ENCODE measurements at regions not wholly inside any gene's neighbourhood (a gene's known extent, or its start where the extent isn't known, plus 50 kb on each side); places are given as distances from the start of the nearest gene placed in this dataset.
"Not testable (repeated sequence)": the region's sequence is repeated elsewhere in the genome, so short reads cannot be mapped to it uniquely, and the experiment has no call there.

DNA sequence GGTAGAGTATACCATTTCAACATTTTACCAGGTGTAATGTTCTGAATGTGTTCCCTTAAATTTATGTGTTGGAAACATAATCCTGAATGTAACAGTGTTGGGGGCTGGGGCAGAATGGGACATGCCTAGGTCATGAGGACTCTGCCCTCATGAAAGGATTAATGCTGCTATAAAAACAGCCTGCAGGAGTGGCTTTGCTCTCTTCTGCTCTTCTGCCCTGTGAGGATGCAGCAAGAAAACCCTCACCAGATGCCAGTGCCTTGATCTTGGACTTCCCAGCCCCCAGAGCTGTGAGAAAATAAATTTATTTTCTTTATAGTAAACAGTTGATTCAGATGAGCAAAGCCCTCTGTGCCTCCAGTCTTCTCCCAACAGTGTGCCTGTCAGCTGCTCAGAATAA is 326.0 kb upstream of the ONECUT1 start:
- FAIRE-seq: no peak

DNA sequence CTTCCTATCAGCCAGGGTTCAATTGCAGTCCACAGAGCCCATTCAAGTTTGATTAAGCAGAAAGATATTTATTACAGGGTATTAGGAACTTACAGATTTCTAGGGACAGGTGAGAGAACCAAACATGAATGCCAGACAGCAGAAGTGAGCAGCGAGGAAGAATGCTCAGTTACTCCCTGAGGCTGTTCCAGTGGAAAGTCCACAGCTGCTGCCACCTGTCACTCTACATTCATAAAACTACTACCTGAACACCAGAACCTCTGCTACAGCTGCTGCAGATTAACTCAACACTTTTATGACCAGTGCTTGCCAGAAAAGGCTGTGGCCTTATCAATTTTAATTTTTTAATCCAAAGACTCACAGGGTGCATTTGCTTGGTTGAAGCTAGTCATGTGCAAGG is 325.4 kb upstream of the ONECUT1 start:
- FAIRE-seq: no peak

DNA sequence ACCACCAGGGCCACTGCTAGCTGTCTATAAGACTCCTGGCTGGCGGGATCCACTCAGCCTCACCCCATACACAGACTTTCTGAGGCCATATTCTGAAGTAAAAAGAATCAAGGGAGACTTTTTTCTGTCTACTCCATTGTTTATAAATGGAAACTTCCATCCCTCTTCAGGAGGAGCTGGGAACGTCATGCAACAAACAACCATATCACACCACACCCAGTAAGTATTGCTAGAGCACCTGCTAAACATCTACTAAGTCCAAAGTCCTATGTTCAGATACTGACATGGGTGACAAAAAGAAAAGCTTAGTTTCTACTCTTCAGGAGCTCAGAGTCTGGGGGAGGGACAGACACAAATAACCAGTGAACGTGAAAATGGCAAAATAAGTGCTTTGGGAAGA is 324.8 kb upstream of the ONECUT1 start:
- FAIRE-seq: no peak

GRCh38 chr15:53110999-53111398 is 320.9 kb upstream of the ONECUT1 start:
- FAIRE-seq: no peak

- FAIRE-seq: no peak
These were observed 318.2 kb upstream of the ONECUT1 start for GRCh38 chr15:53108319-53108718.

- FAIRE-seq: no peak
These were observed 317.7 kb upstream of the ONECUT1 start for GRCh38 chr15:53107855-53108254.

- FAIRE-seq: no peak
These were observed 316.6 kb upstream of the ONECUT1 start for GRCh38 chr15:53106505-53107286.

GRCh38 chr15:53102483-53102882 is 312.3 kb upstream of the ONECUT1 start:
- no peak for FAIRE-seq

- no peak for FAIRE-seq
These were observed 290.3 kb upstream of the ONECUT1 start for GRCh38 chr15:53080484-53080883.

- FAIRE-seq: no peak
These were observed 284.1 kb upstream of the ONECUT1 start for GRCh38 chr15:53074221-53074620.

DNA sequence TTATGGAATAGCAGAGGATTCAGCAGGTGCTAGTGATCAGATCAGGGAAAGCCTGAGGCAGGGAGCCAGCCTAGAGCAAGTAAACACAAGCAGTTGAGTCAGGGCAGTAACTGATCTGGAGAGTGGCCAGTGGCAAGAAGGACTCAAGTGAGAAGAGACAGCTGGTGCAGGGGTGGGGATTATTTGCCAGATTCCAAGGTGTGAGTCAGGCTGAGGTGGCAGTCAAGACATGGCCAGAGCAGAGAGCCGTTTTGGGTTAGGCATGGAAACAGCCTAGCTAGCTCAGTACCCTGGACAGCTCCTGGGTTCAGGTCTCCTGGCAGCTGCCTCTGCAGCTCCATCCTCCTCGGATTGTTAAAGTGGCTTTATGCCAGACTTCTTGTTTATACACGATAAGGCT is 281.9 kb upstream of the ONECUT1 start:
- no peak for FAIRE-seq

DNA sequence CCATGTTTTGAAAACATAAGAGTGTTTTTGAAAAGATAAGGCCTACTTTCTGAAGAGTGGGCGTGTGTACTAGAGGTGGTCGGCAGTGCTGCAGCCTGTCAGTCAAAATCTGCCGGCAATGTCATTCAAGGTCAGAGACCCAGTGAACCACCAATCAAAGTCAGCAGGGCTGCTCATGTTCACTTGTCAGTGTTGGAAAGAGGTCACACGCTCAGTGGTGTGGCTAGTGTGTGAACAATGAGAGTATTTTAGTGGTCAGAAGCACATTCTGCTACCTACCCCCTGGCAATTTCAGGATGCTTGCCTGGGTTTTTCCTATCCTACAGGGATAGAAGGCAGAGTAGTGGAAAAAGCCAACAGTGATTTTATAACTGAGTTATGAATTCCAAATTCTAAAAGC is 278.5 kb upstream of the ONECUT1 start:
- no peak for FAIRE-seq

DNA sequence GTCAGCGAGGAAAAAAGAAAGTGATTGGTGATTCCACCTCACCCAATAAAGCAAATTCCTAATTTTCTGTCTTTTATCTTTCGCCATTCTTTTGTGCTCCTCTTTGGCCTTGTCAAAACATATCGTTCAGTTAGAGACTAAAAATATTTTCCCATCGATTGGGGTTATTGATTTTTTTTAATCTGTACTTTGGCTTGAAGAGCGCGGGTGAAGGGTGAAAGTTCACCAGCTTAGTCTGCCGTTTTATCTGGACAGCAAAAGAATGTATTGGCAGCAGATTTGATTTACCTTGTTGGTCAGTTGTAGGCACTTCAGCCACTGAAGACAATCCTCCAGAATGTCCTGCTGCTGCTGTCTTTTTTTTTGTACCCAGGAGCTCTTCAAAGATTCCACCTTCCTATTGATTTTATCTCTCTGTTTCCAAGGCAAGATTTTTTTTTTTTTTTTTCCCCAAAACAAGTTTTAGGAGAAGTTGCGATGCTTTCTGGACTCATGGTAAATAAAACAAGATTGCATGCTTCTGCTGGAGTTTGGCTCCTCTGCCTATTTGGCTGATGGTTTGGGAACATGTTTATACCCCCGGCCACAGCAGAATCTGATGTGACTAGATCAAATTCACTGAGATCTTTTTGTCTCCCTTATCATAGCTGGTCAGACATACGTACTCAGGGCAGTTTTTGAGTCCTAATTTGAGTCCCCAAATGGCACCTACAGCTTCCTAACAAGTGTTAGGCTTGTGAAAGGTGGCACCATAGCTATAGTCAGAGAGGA is 269.3 kb upstream of the ONECUT1 start:
- no peak for FAIRE-seq

- no peak for FAIRE-seq
These were observed 256.1 kb upstream of the ONECUT1 start for GRCh38 chr15:53046153-53046790.

DNA sequence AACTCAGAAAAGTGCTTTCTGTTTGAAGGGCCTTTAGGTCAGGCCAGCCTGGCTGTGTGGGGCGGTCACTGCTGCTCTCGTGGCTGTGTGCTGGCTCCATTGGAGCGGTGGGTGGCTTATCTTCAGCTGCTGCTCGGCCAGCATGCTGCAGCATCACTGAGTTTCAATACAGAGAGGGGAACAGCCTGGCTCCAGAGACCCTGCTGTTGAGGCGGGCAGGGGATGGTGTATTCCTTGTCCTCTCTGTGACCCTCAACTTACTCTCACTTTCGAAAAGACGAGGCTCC is 248.5 kb upstream of the ONECUT1 start:
- no peak for FAIRE-seq

- FAIRE-seq: no peak
These were observed 247.9 kb upstream of the ONECUT1 start for GRCh38 chr15:53037904-53038654.

DNA sequence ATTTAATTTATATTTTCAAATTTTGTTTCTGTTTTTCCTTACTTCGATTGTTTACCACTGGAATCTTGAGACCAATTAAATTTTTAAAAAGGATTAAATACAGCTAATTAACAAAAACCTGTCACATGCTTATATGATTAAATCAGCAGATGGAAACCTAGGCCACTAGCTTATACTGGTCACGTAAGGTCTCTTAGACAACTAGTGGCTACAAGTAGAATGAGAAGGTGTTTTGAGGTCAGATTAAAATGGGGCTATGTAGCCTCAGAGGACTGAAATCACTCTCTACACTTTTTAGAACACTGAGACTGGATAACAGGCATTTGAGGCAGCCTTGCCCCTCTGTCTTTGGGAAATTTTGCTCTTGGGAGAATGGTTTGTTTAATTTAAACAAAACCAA is 246.5 kb upstream of the ONECUT1 start:
- FAIRE-seq: no peak

DNA sequence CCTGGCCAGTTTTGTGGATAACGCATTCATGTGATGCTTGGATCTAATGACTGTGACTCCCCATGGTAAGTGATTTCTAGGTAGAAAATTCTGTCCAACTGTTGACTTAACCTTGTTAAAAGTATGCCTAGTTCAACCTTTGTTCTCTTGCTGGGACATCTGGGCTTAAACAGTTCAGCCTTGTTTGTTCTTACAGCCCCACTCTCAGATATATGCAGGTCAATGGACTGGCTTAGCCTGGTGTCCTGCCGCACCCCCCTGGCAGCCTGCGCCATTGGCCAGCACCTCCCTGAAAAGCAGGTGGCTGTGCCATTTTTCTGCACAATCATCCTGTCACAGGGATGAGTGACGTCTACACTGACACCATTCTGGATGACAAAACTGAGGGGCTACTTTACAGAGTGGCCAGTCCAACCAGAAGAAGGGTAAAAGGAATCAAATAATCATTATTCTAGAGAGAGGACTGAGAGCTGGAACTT is 244.7 kb upstream of the ONECUT1 start:
- no peak for FAIRE-seq

DNA sequence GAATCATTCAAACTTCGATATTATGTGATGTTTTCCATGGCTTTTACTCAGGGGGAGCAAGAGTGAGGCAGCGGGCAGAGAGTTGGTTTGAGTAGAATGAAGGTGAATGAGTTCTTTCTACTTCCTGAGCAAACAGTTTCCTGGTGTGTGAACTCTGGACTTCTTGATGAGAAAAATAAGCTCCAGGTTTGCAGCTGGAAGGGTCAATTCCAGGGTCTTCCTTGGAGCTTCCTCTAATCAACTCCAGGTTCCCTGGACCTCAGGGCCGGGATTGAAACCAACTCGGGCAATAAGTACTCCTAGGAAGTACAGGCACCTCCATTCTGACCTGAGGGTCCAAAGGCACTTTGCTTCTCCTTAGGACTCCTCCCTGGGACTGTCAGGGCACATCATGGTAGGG is 243.6 kb upstream of the ONECUT1 start:
- FAIRE-seq: no peak

GRCh38 chr15:53031469-53031868 is 241.3 kb upstream of the ONECUT1 start:
- FAIRE-seq: no peak

GRCh38 chr15:53022788-53023187 is 232.7 kb upstream of the ONECUT1 start:
- FAIRE-seq: no peak

DNA sequence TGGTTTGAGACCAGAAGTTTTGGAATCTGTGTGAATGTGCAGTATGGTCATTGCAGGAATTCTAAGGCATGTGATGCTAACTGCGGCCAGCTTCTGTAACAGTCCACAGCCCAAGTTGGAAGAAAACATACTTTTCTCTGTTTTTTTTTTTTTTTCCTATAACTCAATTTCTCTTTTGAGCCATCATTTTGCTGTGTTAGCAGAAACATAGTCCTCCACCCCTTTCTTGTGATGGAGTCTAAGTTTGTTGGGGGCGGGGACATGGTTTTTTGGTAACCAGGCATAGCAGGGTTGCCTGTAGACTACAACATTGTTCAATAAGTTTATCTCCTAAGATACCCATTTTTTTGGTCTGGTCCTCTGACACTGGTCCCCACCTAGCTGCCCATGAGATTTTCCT is 223.2 kb upstream of the ONECUT1 start:
- no peak for FAIRE-seq

GRCh38 chr15:53011779-53012178 is 221.6 kb upstream of the ONECUT1 start:
- not testable (repeated sequence) for FAIRE-seq
